NCI-H69 (cell line): ENCODE measurements at regions not wholly inside any gene's neighbourhood (a gene's known extent, or its start where the extent isn't known, plus 50 kb on each side); places are given as distances from the start of the nearest gene placed in this dataset.
"Not testable (repeated sequence)": the region's sequence is repeated elsewhere in the genome, so short reads cannot be mapped to it uniquely, and the experiment has no call there.

ENCODE experiments used
- DNase-seq: peaks from one replicate; lab custom pipeline; 2025; lab: John Stamatoyannopoulos, UW

GRCh38 chr21:33121715-33122475 lies 52.0 kb downstream of the OLIG1 start:
- DNase-seq = no peak

- DNase-seq = no peak
These were observed 52.6 kb downstream of the OLIG1 start for GRCh38 chr21:33122507-33122906.

- no peak for DNase-seq
These were observed 53.6 kb downstream of the OLIG1 start for GRCh38 chr21:33123374-33124123.

DNA sequence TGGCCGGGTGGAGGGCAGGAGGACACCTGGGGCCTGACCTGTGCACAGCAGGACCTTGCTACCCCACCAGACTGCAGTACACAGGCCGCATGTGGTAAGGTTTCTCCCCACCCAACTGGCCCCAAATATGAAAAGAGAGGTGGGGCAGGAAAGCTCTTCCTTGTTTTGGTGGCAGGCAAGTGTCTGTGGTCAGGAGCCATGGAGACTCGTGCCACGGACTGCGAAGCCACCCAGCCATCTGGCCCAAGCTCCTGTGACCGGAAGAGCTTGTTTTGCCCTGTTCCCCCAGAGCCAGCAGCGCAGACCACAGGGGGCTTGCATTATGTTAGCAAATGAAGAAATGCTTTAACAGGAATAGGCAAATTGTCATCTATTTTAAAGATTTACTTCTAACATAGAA lies 54.9 kb downstream of the OLIG1 start:
- DNase-seq = no peak

- DNase-seq = no peak
These were observed 55.9 kb downstream of the OLIG1 start for GRCh38 chr21:33125680-33126375.

GRCh38 chr21:33126569-33126968 lies 56.6 kb downstream of the OLIG1 start:
- DNase-seq = no peak

DNA sequence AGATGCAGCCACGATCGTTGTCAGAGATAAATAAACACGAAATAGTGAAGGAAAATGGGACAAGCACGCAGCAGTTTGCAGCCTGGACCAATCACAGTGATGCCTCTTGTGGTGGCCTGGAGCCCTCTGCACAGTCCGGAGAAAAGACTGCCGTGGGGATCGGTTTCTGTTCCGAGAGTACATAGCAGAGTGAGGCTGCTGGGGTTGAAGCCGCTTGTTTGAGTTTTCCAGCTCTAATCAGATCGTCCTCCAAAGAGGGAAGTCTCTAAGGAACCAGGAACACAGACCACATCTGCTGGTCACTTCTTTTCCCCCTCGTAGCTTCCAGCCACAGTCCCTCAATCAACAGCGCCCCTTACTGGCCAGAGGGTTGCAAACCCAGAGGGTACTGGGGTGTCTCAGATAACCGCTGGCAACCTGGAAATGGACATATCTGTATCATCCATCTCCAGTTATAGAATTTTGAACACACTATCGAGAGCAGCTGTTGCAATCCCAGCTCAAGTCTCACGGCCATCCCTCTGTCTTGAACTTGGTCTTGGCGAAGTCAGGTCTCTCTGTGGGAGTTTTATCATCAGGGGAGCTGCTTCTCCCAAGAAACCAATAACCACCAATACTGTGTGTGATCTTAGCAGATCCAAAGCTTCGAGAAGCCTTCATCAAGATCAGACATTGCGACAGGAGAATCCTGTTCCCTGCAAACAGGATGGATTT lies 57.4 kb downstream of the OLIG1 start:
- peak; percentile 59 for DNase-seq

DNA sequence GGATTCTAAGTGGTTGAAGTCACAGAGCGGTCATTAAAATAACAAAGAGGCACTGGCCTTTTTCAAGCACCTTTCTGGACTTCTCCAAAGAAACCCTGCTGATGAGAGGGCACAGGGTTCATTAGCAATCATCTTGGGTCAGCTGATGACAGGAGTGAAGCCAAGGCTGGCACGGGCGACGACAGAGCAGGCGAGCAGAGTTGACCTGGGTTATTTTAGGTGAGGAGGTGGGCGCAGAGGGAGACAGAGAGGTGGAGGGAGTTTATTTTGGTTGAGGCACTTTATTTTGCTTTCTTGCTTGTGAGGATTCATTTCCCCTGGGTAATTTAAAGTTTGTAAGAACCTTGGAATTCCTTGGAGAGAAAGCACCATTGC lies 57.9 kb downstream of the OLIG1 start:
- no peak for DNase-seq

DNA sequence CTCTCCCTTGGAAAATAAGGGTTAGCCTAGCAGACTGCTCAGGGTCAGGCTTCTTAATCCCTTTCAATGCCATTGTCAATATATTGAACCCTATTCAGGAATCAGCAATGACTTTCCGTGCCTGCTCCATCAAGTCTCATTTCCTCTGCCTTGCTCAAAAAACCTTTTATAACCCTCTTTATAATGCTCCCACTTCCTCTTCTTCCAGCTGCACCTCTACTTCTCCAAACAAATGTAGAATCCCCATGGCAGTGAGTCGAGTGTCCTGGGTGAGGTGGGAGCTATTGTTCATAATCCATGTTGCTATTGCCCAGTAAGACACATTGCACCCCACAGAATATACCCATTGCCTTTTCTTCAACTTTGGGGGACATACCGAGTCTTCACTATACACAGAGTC lies 58.6 kb downstream of the OLIG1 start:
- no peak for DNase-seq

GRCh38 chr21:33132054-33132453 lies 62.1 kb downstream of the OLIG1 start:
- DNase-seq = no peak

GRCh38 chr21:33133892-33134291 lies 64.0 kb downstream of the OLIG1 start:
- no peak for DNase-seq

DNA sequence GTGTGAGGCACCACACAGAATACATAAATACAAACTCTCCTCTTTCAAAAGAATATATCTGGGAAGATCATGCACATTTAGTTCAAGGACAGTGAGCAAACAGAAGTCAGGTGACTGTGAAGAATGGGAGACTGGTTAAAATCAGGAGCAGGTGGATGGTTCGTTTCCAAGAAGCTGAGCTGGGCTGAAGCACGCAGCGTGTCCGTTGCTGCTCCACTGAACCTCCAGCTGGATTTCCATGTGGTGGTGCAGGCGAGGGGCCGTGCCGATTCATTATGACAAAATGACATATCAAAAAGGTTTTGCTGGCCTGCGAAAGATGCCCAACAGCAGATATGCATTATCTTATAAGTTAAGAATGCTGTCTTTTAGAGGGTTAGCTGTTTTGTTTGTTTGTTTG lies 66.0 kb downstream of the OLIG1 start:
- DNase-seq = peak; percentile 39

DNA sequence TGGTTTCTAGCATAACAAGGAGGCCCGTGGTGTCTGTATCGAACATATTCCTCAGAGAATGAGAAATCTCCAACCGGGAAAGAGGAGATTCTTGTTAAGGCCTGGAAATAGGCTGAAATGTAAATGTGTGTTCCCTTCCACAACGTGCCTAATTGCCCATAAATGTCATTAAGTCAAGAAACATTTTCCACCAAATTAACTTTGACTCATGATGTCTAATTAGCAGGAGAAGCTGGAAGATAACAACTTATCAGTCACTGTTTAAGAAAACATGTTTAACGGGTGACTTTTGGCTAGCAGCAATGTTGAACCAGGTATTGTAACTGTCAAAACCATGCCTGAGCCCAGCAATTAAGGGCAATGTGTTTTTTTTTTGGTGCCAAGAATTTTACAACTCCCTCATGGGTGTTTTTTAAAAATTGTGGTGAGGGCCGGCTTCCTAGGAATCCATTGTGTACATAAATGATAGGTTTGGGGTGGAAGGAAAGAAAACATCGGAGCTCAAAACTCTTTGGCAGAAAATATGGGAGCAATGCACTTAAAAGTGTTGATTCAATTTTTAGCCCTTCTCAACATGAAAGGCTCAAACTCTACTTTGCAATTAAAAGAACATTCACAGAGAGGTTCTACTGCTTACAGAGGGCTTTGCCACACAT lies 67.0 kb downstream of the OLIG1 start:
- DNase-seq = peak; percentile 89

DNA sequence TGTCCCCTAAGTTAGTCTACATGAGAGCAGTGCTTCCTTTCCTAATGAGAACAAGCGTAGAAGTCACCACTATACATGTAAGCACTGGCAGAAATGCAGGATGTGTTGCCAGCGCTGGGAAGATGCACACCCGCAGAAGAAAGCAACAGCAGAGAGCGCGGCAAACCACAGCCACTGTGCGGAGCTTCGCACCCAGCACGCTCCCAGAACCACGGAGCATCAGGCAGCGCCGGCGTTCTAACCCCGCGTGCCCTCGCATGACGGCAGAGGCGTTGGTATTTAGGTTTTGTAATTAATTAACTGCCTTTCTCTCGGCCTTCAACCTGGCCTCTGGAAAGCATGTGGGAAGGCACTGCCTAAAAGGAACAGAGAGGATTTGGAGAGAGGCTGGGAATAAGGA lies 69.1 kb downstream of the OLIG1 start:
- DNase-seq = no peak

DNA sequence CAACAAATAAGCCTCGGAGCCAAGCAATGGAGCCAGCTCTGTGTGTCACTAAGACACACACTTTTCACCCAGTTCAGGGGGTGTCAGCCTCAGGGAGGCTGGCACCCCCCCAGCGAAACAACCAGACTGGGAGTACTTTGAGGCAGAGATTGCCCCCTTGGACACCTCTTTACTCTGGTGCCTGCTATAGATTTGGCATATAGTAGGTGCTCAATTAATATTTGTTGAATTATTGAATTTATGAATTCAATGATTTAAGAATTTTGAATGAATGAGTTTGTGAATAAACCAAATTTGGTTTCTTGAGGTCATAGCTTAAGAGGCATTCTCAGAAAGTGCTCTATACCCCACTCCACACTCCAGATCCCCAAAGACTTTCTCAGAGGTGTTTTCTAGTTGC lies 70.3 kb downstream of the OLIG1 start:
- DNase-seq = no peak

- DNase-seq = no peak
These were observed 76.5 kb downstream of the OLIG1 start for GRCh38 chr21:33146467-33146866.

- no peak for DNase-seq
These were observed 79.2 kb downstream of the OLIG1 start for GRCh38 chr21:33149181-33149580.

GRCh38 chr21:33150968-33151367 lies 78.8 kb upstream of the IFNAR2 start:
- DNase-seq = not testable (repeated sequence)

DNA sequence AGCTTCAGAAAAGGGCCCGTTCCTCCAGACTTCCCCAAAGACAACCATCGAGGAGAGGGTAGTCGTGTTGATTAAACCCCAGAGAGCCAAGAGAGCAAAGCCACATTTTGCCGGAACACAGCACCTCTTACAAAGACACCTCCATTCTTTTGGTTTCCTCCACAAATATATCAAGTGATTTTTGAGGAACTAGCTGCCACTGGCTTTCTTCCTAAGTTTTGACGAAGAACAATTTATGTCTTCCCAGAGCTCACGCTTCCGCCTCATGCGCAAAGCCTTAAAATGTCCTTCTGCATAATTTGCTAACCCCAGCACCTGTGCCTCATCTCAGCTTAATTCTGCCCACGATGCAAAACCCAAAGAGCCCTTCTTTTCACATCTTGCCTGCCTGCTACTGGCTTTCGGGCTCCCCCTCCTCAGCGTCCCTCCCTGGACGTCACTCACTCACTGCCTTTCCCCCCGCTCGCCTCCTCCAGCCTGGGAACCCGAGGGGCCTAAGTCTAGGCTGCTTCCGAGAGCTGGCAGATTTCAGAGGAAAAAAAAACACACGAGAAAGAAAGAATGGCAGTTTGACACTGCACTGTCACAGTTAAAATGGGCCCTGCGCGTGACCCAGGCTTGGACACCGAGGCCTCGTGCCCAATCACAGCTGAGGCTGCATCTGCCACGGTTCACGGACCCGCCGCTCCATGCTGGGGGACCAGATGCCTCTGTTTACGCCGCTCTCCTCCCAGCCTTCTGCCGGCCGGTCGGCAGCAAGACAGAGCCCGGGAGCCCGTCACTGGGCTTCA lies 77.6 kb upstream of the IFNAR2 start:
- no peak for DNase-seq

- no peak for DNase-seq
These were observed 77.0 kb upstream of the IFNAR2 start for GRCh38 chr21:33152732-33153130.

DNA sequence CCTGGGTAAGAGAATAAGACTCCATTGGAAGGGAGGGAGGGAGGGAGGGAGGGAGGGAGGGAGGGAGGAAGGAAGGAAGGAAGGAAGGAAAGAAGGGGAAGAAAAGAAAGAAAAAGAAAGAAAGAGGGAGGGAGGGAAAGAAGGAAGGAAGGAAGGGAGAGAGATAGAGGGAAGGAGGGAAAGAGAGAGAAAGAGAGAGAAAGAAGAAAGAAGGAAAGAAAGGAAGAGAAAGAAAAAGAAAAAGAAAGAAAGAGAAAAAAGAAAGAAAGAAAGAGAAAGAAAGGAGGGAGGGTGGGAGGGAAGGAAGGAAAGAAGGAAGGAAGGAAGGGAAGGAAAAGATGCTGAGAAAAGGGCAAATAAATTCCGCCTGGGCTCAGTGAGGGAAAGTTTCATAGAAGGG lies 74.7 kb upstream of the IFNAR2 start:
- no peak for DNase-seq
